Tibial nerve (tissue), 4 donors: ENCODE measurements at regions not wholly inside any gene's neighbourhood (a gene's known extent, or its start where the extent isn't known, plus 50 kb on each side); places are given as distances from the start of the nearest gene placed in this dataset.

Source experiments
- CTCF ChIP-seq, 5 experiments: fragments of 200-600 bp in 3 of 5; fragments of 450-650 bp in 2 of 5; sonication (generic) in 3 of 5; IDR thresholded peaks; one replicate each; pipeline ENCODE4 v1.5.1; 2016 to 2019; ENCODE audit warnings: antibody characterized with exemption in 5 of 5, mild to moderate bottlenecking in 3 of 5, moderate library complexity in 2 of 5
- EP300 ChIP-seq, 2 donors: sonication (generic); formaldehyde crosslinking; IDR thresholded peaks; one replicate each; pipeline ENCODE4 v1.6.1; 2017; ENCODE audit warnings: antibody characterized with exemption in 2 of 2, mild to moderate bottlenecking in 1 of 2

- no peak for TF ChIP-seq EP300 (IDR thresholded peaks at IDR 0.05)
- no peak for TF ChIP-seq CTCF (IDR thresholded peaks at IDR 0.05)
These were observed 125.3 kb upstream of the GPC1 start for GRCh38 chr2:240310201-240310600.
